ENCODE measurements at regions not wholly inside any gene's neighbourhood (a gene's known extent, or its start where the extent isn't known, plus 50 kb on each side); places are given as distances from the start of the nearest gene placed in this dataset.

- TF ChIP-seq EP300 (IDR thresholded peaks at IDR 0.05; ENCODE audit: low read depth) (no peak), CTCF (IDR thresholded peaks at IDR 0.05) (no peak)
Measured at GRCh38 chr9:19624519-19624918, 164.3 kb downstream of the SLC24A2 start.
